Duodenal mucosa (tissue), 2 donors: ENCODE measurements at regions not wholly inside any gene's neighbourhood (a gene's known extent, or its start where the extent isn't known, plus 50 kb on each side); places are given as distances from the start of the nearest gene placed in this dataset.

Experiments
- H3K27ac ChIP-seq: one replicate; pipeline ENCODE4 v1.7.0; 2013; ENCODE audit warnings: low read depth, low read length
- H3K27me3 ChIP-seq, 2 donors: one replicate each; pipeline ENCODE4 v1.7.0; 2013; ENCODE audit warnings: low read length in 2 of 2, control low read depth in 1 of 2; ENCODE audit not compliant: insufficient read depth in 2 of 2, control insufficient read depth in 1 of 2
- H3K36me3 ChIP-seq, 2 donors: one replicate each; pipeline ENCODE4 v1.7.0; 2013; ENCODE audit warnings: low read length in 2 of 2, control low read depth in 1 of 2; ENCODE audit not compliant: insufficient read depth in 2 of 2, control insufficient read depth in 1 of 2
- H3K4me1 ChIP-seq, 2 donors: one replicate each; pipeline ENCODE4 v1.7.0; 2013; ENCODE audit warnings: low read length in 2 of 2, control low read depth in 1 of 2; ENCODE audit not compliant: insufficient read depth in 2 of 2, control insufficient read depth in 1 of 2
- H3K4me3 ChIP-seq, 2 donors: one replicate each; pipeline ENCODE4 v1.7.0; 2013; ENCODE audit warnings: low read length in 2 of 2, low read depth in 1 of 2
- H3K9ac ChIP-seq, 2 donors: one replicate each; pipeline ENCODE4 v1.7.0; 2013; ENCODE audit warnings: low read length in 2 of 2, low read depth in 1 of 2
- H3K9me3 ChIP-seq, 2 donors: one replicate each; pipeline ENCODE4 v1.7.0; 2013; ENCODE audit warnings: low read length in 2 of 2, control low read depth in 1 of 2; ENCODE audit not compliant: control insufficient read depth in 1 of 2

DNA sequence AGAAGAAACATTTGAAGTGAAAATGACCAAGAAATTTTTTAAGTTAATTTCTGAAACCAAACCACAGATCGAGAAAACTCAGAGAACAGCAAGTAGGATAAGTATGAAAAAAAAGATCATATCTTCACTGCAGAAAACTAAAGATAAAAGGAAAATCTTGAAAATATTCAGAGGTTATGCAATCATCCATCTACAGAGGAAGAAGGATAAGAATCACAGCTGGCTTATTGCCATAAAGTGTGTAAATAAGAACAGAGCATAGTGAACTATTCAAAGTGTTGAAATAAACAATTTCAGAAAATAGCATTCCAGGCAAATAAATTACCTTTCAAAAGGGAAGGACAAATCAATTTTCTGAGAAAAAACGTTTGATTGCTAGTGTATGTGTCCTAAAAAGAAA lies 1191.7 kb upstream of the CDH6 start:
- Histone ChIP-seq H3K9me3 (peaks cover 0 to 8% of the 10 kb centered on the region in 2 donors), H3K9ac (no peak overlapping the region)

DNA sequence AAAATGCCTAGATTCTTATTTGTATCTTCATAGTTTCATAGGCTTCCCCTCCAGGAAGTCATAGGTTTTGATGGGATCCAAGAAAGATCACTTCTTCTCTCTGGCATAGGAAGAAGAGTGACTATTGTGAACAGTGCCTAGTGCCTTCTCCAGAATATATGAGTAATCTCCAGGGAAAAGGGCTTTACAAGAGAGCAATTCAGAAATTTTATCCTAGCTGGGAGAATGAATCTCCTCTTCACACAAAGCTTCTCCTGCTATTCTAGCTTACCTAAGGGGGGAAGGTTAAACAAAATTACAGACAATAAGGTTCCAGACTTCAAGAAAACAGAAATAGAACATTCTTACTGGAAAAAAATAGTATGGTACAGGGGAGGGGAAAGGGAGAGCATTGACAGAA lies 1193.3 kb upstream of the CDH6 start:
- Histone ChIP-seq H3K9me3 (peaks cover 0 to 4% of the 10 kb centered on the region in 2 donors), H3K27ac (no peak overlapping the region), H3K9ac (no peak overlapping the region), H3K4me3 (no peak overlapping the region), H3K4me1 (no peaks in the 10 kb centered on the region), H3K27me3 (no peaks in the 10 kb centered on the region), H3K36me3 (no peaks in the 10 kb centered on the region)

More for the DNA sequence above, 1191.7 kb upstream of the CDH6 start:
- Histone ChIP-seq H3K27me3 (no peaks in the 10 kb centered on the region), H3K4me3 (no peak overlapping the region), H3K4me1 (no peaks in the 10 kb centered on the region), H3K27ac (no peak overlapping the region), H3K36me3 (no peaks in the 10 kb centered on the region)

- Histone ChIP-seq H3K9ac (no peak overlapping the region), H3K4me3 (no peak overlapping the region), H3K36me3 (no peaks in the 10 kb centered on the region)
Observed at GRCh38 chr5:29995154-29995553, 1198.3 kb upstream of the CDH6 start.

DNA sequence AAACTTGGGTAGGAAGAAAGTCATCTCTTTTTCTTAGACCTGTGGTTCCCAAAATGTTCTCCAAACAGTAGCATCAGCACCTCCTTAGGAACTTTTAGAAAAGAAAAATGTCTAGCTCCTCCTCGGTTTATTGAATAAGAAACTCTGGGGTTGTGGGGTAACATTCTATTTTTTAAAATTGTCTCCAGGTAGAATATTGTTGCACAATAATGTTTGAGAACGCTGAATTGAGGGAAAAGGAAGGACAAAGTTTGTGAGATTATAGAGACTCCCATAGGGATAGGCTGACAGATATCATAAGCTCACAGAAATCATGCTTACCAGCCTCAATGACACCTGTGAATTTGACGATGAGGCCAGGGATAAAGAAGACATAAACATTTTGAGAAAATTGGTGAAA lies 1199.0 kb upstream of the CDH6 start:
- H3K4me1 ChIP-seq, result no peaks in the 10 kb centered on the region
- no peaks in the 10 kb centered on the region for H3K36me3 ChIP-seq
- H3K9ac ChIP-seq, result no peak overlapping the region
- no peaks in the 10 kb centered on the region for H3K27me3 ChIP-seq
- no peak overlapping the region for H3K27ac ChIP-seq
- no peak overlapping the region for H3K4me3 ChIP-seq
- H3K9me3 ChIP-seq, result peaks cover 0 to 2% of the 10 kb centered on the region in 2 donors

More at GRCh38 chr5:29995154-29995553, 1198.3 kb upstream of the CDH6 start:
- no peak overlapping the region for H3K27ac ChIP-seq
- no peaks in the 10 kb centered on the region for H3K4me1 ChIP-seq
- H3K9me3 ChIP-seq, result peaks cover 0 to 2% of the 10 kb centered on the region in 2 donors
- no peaks in the 10 kb centered on the region for H3K27me3 ChIP-seq

GRCh38 chr5:29993286-29993685 lies 1200.2 kb upstream of the CDH6 start:
- Histone ChIP-seq H3K36me3 (no peaks in the 10 kb centered on the region), H3K9me3 (peaks cover 0 to 8% of the 10 kb centered on the region in 2 donors), H3K4me1 (no peaks in the 10 kb centered on the region), H3K27ac (no peak overlapping the region), H3K9ac (no peak overlapping the region), H3K27me3 (no peaks in the 10 kb centered on the region), H3K4me3 (no peak overlapping the region)

- no peak overlapping the region for H3K4me3 ChIP-seq
- H3K27me3 ChIP-seq, result no peaks in the 10 kb centered on the region
- no peaks in the 10 kb centered on the region for H3K4me1 ChIP-seq
- peaks cover 0 to 8% of the 10 kb centered on the region in 2 donors for H3K9me3 ChIP-seq
- H3K9ac ChIP-seq, result no peak overlapping the region
- H3K36me3 ChIP-seq, result no peaks in the 10 kb centered on the region
- no peak overlapping the region for H3K27ac ChIP-seq
Observed at GRCh38 chr5:29992248-29992647, 1201.2 kb upstream of the CDH6 start.

GRCh38 chr5:29990681-29991080 lies 1202.8 kb upstream of the CDH6 start:
- no peak overlapping the region for H3K4me3 ChIP-seq
- no peaks in the 10 kb centered on the region for H3K27me3 ChIP-seq
- peaks cover 0 to 8% of the 10 kb centered on the region in 2 donors for H3K9me3 ChIP-seq
- no peak overlapping the region for H3K9ac ChIP-seq
- H3K4me1 ChIP-seq, result no peaks in the 10 kb centered on the region
- no peak overlapping the region for H3K27ac ChIP-seq
- H3K36me3 ChIP-seq, result no peaks in the 10 kb centered on the region

GRCh38 chr5:29984156-29984540 lies 1209.3 kb upstream of the CDH6 start:
- Histone ChIP-seq H3K27me3 (no peaks in the 10 kb centered on the region), H3K4me1 (no peaks in the 10 kb centered on the region), H3K9ac (no peak overlapping the region), H3K36me3 (no peaks in the 10 kb centered on the region), H3K27ac (no peak overlapping the region), H3K4me3 (no peak overlapping the region), H3K9me3 (peaks cover 0 to 12% of the 10 kb centered on the region in 2 donors)

GRCh38 chr5:29983528-29984155 lies 1209.8 kb upstream of the CDH6 start:
- Histone ChIP-seq H3K27ac (no peak overlapping the region), H3K27me3 (no peaks in the 10 kb centered on the region), H3K4me1 (no peaks in the 10 kb centered on the region), H3K9ac (no peak overlapping the region), H3K36me3 (no peaks in the 10 kb centered on the region), H3K4me3 (no peak overlapping the region), H3K9me3 (peaks cover 0 to 7% of the 10 kb centered on the region in 2 donors)

DNA sequence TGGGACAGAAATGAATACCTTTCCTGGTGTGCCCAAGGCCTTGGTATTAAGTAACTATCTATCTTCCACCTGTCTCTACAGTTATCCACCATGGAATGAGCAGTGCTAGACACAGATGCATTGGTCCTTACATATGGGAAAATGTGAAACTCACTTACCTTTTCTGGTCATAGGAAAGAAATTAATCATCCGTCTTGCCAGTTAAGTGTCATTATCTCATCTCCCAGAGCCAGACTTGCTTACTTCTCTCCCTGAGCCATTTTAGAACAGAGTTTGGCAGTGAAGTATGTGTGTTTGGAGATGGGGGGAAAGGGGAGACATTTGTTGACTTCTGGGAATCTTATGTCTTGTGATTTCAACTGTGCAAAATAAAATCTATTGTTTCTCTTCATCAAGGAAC lies 1211.0 kb upstream of the CDH6 start:
- no peak overlapping the region for H3K9ac ChIP-seq
- no peaks in the 10 kb centered on the region for H3K27me3 ChIP-seq
- no peak overlapping the region for H3K27ac ChIP-seq
- no peak overlapping the region for H3K4me3 ChIP-seq
- no peaks in the 10 kb centered on the region for H3K4me1 ChIP-seq
- no peaks in the 10 kb centered on the region for H3K36me3 ChIP-seq
- H3K9me3 ChIP-seq, result peaks cover 0 to 6% of the 10 kb centered on the region in 2 donors
